H1 (cell line): ENCODE measurements at regions not wholly inside any gene's neighbourhood (a gene's known extent, or its start where the extent isn't known, plus 50 kb on each side); places are given as distances from the start of the nearest gene placed in this dataset.

Experiments
- BCL11A ChIP-seq, 2 experiments: IDR thresholded peaks; one replicate each; pipeline ENCODE4 v1.6.1; 2011; ENCODE audit warnings: low read depth in 2 of 2, low read length in 2 of 2, mild to moderate bottlenecking in 2 of 2
- CHD2 ChIP-seq: IDR thresholded peaks from 2 replicates; pipeline ENCODE4 v1.6.1; 2012; ENCODE audit warnings: low read length, improper control_type of control experiment
- CTCF ChIP-seq, 3 experiments: IDR thresholded peaks; 1 replicate in 2 of 3; 2 replicates in 1 of 3; pipeline versions ENCODE4 v1.5.1 to v1.6.1; 2011; ENCODE audit warnings: low read length in 3 of 3, mild to moderate bottlenecking in 3 of 3, inconsistent platforms in 2 of 3, low read depth in 1 of 3, moderate library complexity in 1 of 3; ENCODE audit not compliant: insufficient read depth in 1 of 3; ENCODE audit errors: control extremely low read depth in 1 of 3
- EZH2 ChIP-seq: fragments of 200-600 bp; sonication (generic); IDR thresholded peaks from 2 replicates; pipeline ENCODE4 v1.7.1; 2012; ENCODE audit warnings: low read depth, mild to moderate bottlenecking, moderate library complexity, low read length, inconsistent platforms; ENCODE audit not compliant: severe bottlenecking
- FOSL1 ChIP-seq: IDR thresholded peaks from 2 replicates; pipeline ENCODE4 v1.6.1; 2011; ENCODE audit warnings: mild to moderate bottlenecking, low read depth, low read length, moderate library complexity; ENCODE audit not compliant: insufficient read depth
- HDAC6 ChIP-seq: IDR thresholded peaks from one replicate; pipeline ENCODE4 v1.7.1; 2012; ENCODE audit warnings: low read depth, mild to moderate bottlenecking, inconsistent platforms, low read length, moderate library complexity
- JUN ChIP-seq: IDR thresholded peaks from 2 replicates; pipeline ENCODE4 v1.6.1; 2011; ENCODE audit warnings: low read depth, mild to moderate bottlenecking, improper control_type of control experiment, low read length
- MAFK ChIP-seq: IDR thresholded peaks from 2 replicates; pipeline ENCODE4 v1.6.1; 2012; ENCODE audit warnings: low read depth, mild to moderate bottlenecking, improper control_type of control experiment, low read length
- MAX ChIP-seq: IDR thresholded peaks from 2 replicates; pipeline ENCODE4 v1.6.1; 2012; ENCODE audit warnings: inconsistent platforms
- POLR2A ChIP-seq, 2 experiments: IDR thresholded peaks; 1 replicate in 1 of 2; 2 replicates in 1 of 2; pipeline ENCODE4 v1.6.1; 2011; ENCODE audit warnings: low read depth in 2 of 2, low read length in 2 of 2, mild to moderate bottlenecking in 2 of 2; ENCODE audit errors: control extremely low read depth in 1 of 2
- POLR2AphosphoS5 ChIP-seq: IDR thresholded peaks from 2 replicates; pipeline ENCODE4 v1.6.1; 2011; ENCODE audit warnings: low read depth, low read length
- SIX5 ChIP-seq: IDR thresholded peaks from 2 replicates; pipeline ENCODE4 v1.6.1; 2011; ENCODE audit warnings: mild to moderate bottlenecking, low read depth, low read length
- TCF12 ChIP-seq: IDR thresholded peaks from 2 replicates; pipeline ENCODE4 v1.6.1; 2011; ENCODE audit warnings: low read depth, mild to moderate bottlenecking, low read length
- ZNF274 ChIP-seq: IDR thresholded peaks from 2 replicates; pipeline ENCODE4 v1.7.0; 2012; ENCODE audit warnings: low read length, borderline replicate concordance; ENCODE audit errors: extremely low read depth

GRCh38 chrY:21184271-21184670 is 326.9 kb upstream of the RBMY1B start:
- TF ChIP-seq CTCF (IDR thresholded peaks at IDR 0.05; ENCODE audit: control extremely low read depth in 1 of 3, insufficient read depth in 1 of 3, low read depth in 1 of 3, low read length in 3 of 3) (no peak), SIX5 (no peak), EZH2 (no peak), HDAC6 (no peak), POLR2A (IDR thresholded peaks at IDR 0.05; ENCODE audit: control extremely low read depth in 1 of 2, low read depth in 2 of 2, low read length in 2 of 2) (no peak), ZNF274 (no peak), FOSL1 (no peak), BCL11A (IDR thresholded peaks at IDR 0.05; ENCODE audit: low read depth in 2 of 2, low read length in 2 of 2) (no peak), TCF12 (no peak), CHD2 (no peak), MAFK (no peak), POLR2AphosphoS5 (no peak), MAX (no peak), JUN (no peak)
